GM18858 (cell line): ENCODE measurements at regions not wholly inside any gene's neighbourhood (a gene's known extent, or its start where the extent isn't known, plus 50 kb on each side); places are given as distances from the start of the nearest gene placed in this dataset.
"Not testable (repeated sequence)": the region's sequence is repeated elsewhere in the genome, so short reads cannot be mapped to it uniquely, and the experiment has no call there.

Experiments used
- ATAC-seq: cut with Tn5 transposase; IDR thresholded peaks from one replicate; pipeline ENCODE4 v1.9.1; 2021; ENCODE audit not compliant: unreplicated experiment

GRCh38 chr7:66571568-66571967, 57.1 kb upstream of the KCTD7 start:
- ATAC-seq = no peak

- not testable (repeated sequence) for ATAC-seq
Measured at GRCh38 chr7:66573782-66574495, 54.7 kb upstream of the KCTD7 start.

- not testable (repeated sequence) for ATAC-seq
Measured at GRCh38 chr7:66574768-66575167, 53.9 kb upstream of the KCTD7 start.

GRCh38 chr7:66575398-66575797, 53.3 kb upstream of the KCTD7 start:
- no peak for ATAC-seq

GRCh38 chr7:66576646-66577045, 52.0 kb upstream of the KCTD7 start:
- no peak for ATAC-seq
